Astrocyte (in vitro differentiated cells and primary cell): ENCODE measurements at regions not wholly inside any gene's neighbourhood (a gene's known extent, or its start where the extent isn't known, plus 50 kb on each side); places are given as distances from the start of the nearest gene placed in this dataset.

Experiments
- DNase-seq: peaks from one replicate; pipeline ENCODE4 v3.0.0-alpha.2; 2010; ENCODE audit warnings: low read depth
- FAIRE-seq: peaks from 2 replicates; lab custom pipeline; 2011; peaks lifted over from hg19 to GRCh38; lab: Jason Lieb, UNC
- H2AFZ ChIP-seq: 2 replicates; pipeline ENCODE4 v1.6.0; 2012; ENCODE audit warnings: low read depth, low read length, inconsistent platforms
- H3K27ac ChIP-seq: 2 replicates; pipeline ENCODE4 v1.5.1; 2011; ENCODE audit warnings: low read depth, low read length, inconsistent platforms
- H3K27me3 ChIP-seq: 2 replicates; pipeline ENCODE4 v1.6.0; 2011; ENCODE audit warnings: low read length, inconsistent platforms; ENCODE audit not compliant: insufficient read depth
- H3K36me3 ChIP-seq: 2 replicates; pipeline ENCODE4 v1.5.1; 2011; ENCODE audit warnings: low read length, inconsistent platforms; ENCODE audit not compliant: insufficient read depth
- H3K4me1 ChIP-seq: 2 replicates; pipeline ENCODE4 v1.5.1; 2011; ENCODE audit warnings: low read length, inconsistent platforms; ENCODE audit not compliant: insufficient read depth
- H3K4me2 ChIP-seq: 2 replicates; pipeline ENCODE4 v1.6.0; 2012; ENCODE audit warnings: low read length, inconsistent platforms
- H3K4me3 ChIP-seq: 2 replicates; pipeline ENCODE4 v1.5.1; 2011; ENCODE audit warnings: low read depth, mild to moderate bottlenecking, low read length, inconsistent platforms; ENCODE audit not compliant: insufficient read depth
- H3K79me2 ChIP-seq: 2 replicates; pipeline ENCODE4 v1.6.0; 2012; ENCODE audit warnings: mild to moderate bottlenecking, low read length, inconsistent platforms; ENCODE audit not compliant: insufficient read depth
- H3K9ac ChIP-seq: 2 replicates; pipeline ENCODE4 v1.6.0; 2012; ENCODE audit warnings: mild to moderate bottlenecking, low read length, inconsistent platforms
- H3K9me3 ChIP-seq: 2 replicates; pipeline ENCODE4 v1.5.1; 2012; ENCODE audit warnings: low read depth, mild to moderate bottlenecking, low read length, inconsistent platforms; ENCODE audit not compliant: insufficient read depth
- H4K20me1 ChIP-seq: 2 replicates; pipeline ENCODE4 v1.6.0; 2012; ENCODE audit warnings: low read length, inconsistent platforms; ENCODE audit not compliant: insufficient read depth
- H3K27ac Mint-ChIP-seq: one replicate; pipeline ENCODE4 v1.8.0; 2021; ENCODE audit warnings: mild to moderate bottlenecking, mixed read lengths; ENCODE audit not compliant: unreplicated experiment
- H3K27me3 Mint-ChIP-seq: one replicate; pipeline ENCODE4 v1.8.0; 2021; ENCODE audit warnings: low read depth, mixed read lengths; ENCODE audit not compliant: unreplicated experiment
- H3K36me3 Mint-ChIP-seq: one replicate; pipeline ENCODE4 v1.8.0; 2021; ENCODE audit warnings: low read depth, mixed read lengths; ENCODE audit not compliant: unreplicated experiment
- H3K4me1 Mint-ChIP-seq: one replicate; pipeline ENCODE4 v1.8.0; 2021; ENCODE audit warnings: low read depth, mixed read lengths; ENCODE audit not compliant: unreplicated experiment
- H3K4me3 Mint-ChIP-seq: one replicate; pipeline ENCODE4 v1.8.0; 2021; ENCODE audit warnings: mild to moderate bottlenecking, moderate library complexity, mixed read lengths; ENCODE audit not compliant: unreplicated experiment
- H3K9me3 Mint-ChIP-seq: one replicate; pipeline ENCODE4 v1.8.0; 2021; ENCODE audit warnings: mild to moderate bottlenecking, mixed read lengths; ENCODE audit not compliant: unreplicated experiment
- CTCF ChIP-seq: IDR thresholded peaks from 2 replicates; pipeline ENCODE4 v1.5.1; 2011; ENCODE audit warnings: low read depth, mild to moderate bottlenecking, inconsistent platforms, low read length, moderate library complexity; ENCODE audit not compliant: insufficient read depth
- EZH2 ChIP-seq: IDR thresholded peaks from 2 replicates; pipeline ENCODE4 v1.6.1; 2012; ENCODE audit warnings: mild to moderate bottlenecking, low read length, inconsistent platforms; ENCODE audit not compliant: insufficient read depth

DNA sequence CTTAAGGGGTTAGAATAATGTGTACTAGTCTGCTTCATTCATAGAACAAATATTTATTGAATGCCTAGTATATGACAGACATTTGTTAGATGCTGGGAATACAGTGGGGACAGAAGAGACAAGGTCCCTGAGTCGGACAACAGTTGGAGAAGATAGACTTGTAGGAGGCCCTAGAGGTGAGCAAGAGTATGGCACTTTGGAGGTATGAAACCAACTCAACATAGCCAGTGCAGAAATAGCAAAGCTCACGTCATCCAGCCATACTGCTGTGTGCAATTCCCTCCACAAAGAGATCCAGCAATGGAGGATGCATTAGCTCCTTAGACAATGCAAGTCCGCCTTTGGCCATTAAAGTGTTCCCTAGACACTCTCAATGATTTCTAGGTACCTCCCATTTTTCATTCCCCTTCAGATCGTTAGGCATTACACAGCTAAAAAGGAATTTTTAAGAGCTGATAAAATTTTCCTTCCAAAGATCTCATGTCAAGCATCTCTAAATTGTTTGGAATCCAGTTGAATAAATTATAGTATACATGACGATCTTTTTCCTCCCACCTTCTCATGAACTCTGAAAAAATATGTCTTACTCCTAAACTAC is 1949.6 kb upstream of the WWC1 start:
- Histone ChIP-seq H3K27me3 (no peaks in the 10 kb centered on the region), H3K9ac (no peak overlapping the region), H3K4me1 (no peaks in the 10 kb centered on the region), H3K36me3 (no peaks in the 10 kb centered on the region), H4K20me1 (no peaks in the 10 kb centered on the region), H3K9me3 (no peaks in the 10 kb centered on the region), H3K27ac (no peak overlapping the region), H3K4me2 (no peak overlapping the region), H3K79me2 (no peaks in the 10 kb centered on the region), H2AFZ (no peak overlapping the region), H3K4me3 (no peak overlapping the region)
- H3K36me3 Mint-ChIP-seq, result no peaks in the 10 kb centered on the region
- peaks cover 1% of the 10 kb centered on the region for H3K9me3 Mint-ChIP-seq
- H3K4me1 Mint-ChIP-seq, result peaks cover 11% of the 10 kb centered on the region
- TF ChIP-seq CTCF, result no peak
- no peak for TF ChIP-seq EZH2
- no peak overlapping the region for H3K27ac Mint-ChIP-seq
- no peak overlapping the region for H3K4me3 Mint-ChIP-seq
- no peaks in the 10 kb centered on the region for H3K27me3 Mint-ChIP-seq
- FAIRE-seq, result no peak
- no peak for DNase-seq

- H2AFZ ChIP-seq, result no peak overlapping the region
- H3K27ac ChIP-seq, result no peak overlapping the region
- H3K36me3 ChIP-seq, result no peaks in the 10 kb centered on the region
- H3K4me1 ChIP-seq, result no peaks in the 10 kb centered on the region
- Mint-ChIP-seq H3K9me3 (peaks cover 1% of the 10 kb centered on the region), H3K36me3 (no peaks in the 10 kb centered on the region), H3K27ac (no peak overlapping the region), H3K27me3 (no peaks in the 10 kb centered on the region), H3K4me1 (peaks cover 11% of the 10 kb centered on the region), H3K4me3 (no peak overlapping the region)
- TF ChIP-seq EZH2 (no peak), CTCF (no peak)
- DNase-seq, result no peak
- H3K9ac ChIP-seq, result no peak overlapping the region
- H3K4me3 ChIP-seq, result no peak overlapping the region
- H4K20me1 ChIP-seq, result no peaks in the 10 kb centered on the region
- H3K9me3 ChIP-seq, result no peaks in the 10 kb centered on the region
- H3K79me2 ChIP-seq, result no peaks in the 10 kb centered on the region
- no peak for FAIRE-seq
- no peak overlapping the region for H3K4me2 ChIP-seq
- H3K27me3 ChIP-seq, result no peaks in the 10 kb centered on the region
These were observed 1949.0 kb upstream of the WWC1 start for GRCh38 chr5:166342402-166342801.

- Histone ChIP-seq H2AFZ (no peak overlapping the region), H3K27me3 (no peaks in the 10 kb centered on the region), H3K9me3 (no peaks in the 10 kb centered on the region), H3K9ac (no peak overlapping the region), H3K4me2 (no peak overlapping the region), H3K79me2 (no peaks in the 10 kb centered on the region), H3K27ac (no peak overlapping the region), H3K36me3 (no peaks in the 10 kb centered on the region), H4K20me1 (no peaks in the 10 kb centered on the region), H3K4me3 (no peak overlapping the region), H3K4me1 (no peaks in the 10 kb centered on the region)
- Mint-ChIP-seq H3K27ac (no peak overlapping the region), H3K27me3 (no peaks in the 10 kb centered on the region), H3K9me3 (no peaks in the 10 kb centered on the region), H3K4me3 (no peak overlapping the region), H3K36me3 (no peaks in the 10 kb centered on the region), H3K4me1 (peaks cover 13% of the 10 kb centered on the region)
- FAIRE-seq (no peak), DNase-seq (no peak)
- TF ChIP-seq EZH2 (no peak), CTCF (no peak)
These were observed 1944.6 kb upstream of the WWC1 start for GRCh38 chr5:166346726-166347374.
